Pancreas (tissue), 10 donors: ENCODE measurements at regions not wholly inside any gene's neighbourhood (a gene's known extent, or its start where the extent isn't known, plus 50 kb on each side); places are given as distances from the start of the nearest gene placed in this dataset.
A peak's percentile ranks its signal among the peaks of the same experiment; 100 is the strongest.

Experiments used
- ATAC-seq, 4 donors: fragments of 200-7000 bp; cut with Tn5 transposase; one replicate each; pipeline versions ENCODE4 v1.8.0 to v1.9.1; 2020; ENCODE audit warnings: mild to moderate bottlenecking in 4 of 4, moderate library complexity in 4 of 4
- DNase-seq, 6 donors: peaks; one replicate each; pipeline ENCODE4 v3.0.0-alpha.2; 2020
- FAIRE-seq: peaks from 2 replicates; lab custom pipeline; 2012; peaks lifted over from hg19 to GRCh38; lab: Jason Lieb, UNC
- H3K27ac ChIP-seq, 4 donors: fragments of 200-600 bp; sonication (generic); 1 replicate in 3 of 4; 2 replicates in 1 of 4; pipeline versions ENCODE4 v1.5.0 to v1.8.0; 2020
- H3K27me3 ChIP-seq, 4 donors: fragments of 200-600 bp; one replicate each; pipeline ENCODE4 v1.8.0; 2021
- H3K36me3 ChIP-seq, 3 donors: fragments of 200-600 bp; sonication (generic) in 1 of 3; one replicate each; pipeline versions ENCODE4 v1.5.0 to v1.8.0; 2020 to 2021
- H3K4me1 ChIP-seq, 3 donors: fragments of 200-600 bp; one replicate each; pipeline ENCODE4 v1.8.0; 2021
- H3K4me3 ChIP-seq, 4 donors: fragments of 200-600 bp; sonication (generic) in 2 of 4; one replicate each; pipeline versions ENCODE4 v1.5.0 to v1.8.0; 2020 to 2021
- H3K9me3 ChIP-seq, 4 donors: fragments of 200-600 bp; one replicate each; pipeline ENCODE4 v1.8.0; 2021
- WGBS, 2 donors: extraction: QIAGEN DNeasy Blood & Tissue Kit; methylation state at CpG; one replicate each; pipeline ENCODE4 v1.1.7; 2013; 5-methylcytosine and 5-hydroxymethylcytosine counted together
- intact Hi-C, 3 donors: fragments of 100-400 bp; cut with DNase I; formaldehyde crosslinking; loops; one replicate each; pipeline versions ENCODE4 v1.11.1 to v1.14.2; 2022
- TF ChIP-seq, protein P1 (sequence below), 4 donors: fragments of 200-600 bp; sonication (generic) in 3 of 4; IDR thresholded peaks; one replicate each; pipeline versions ENCODE4 v1.5.0 to v1.8.0; 2021; ENCODE audit warnings: antibody characterized with exemption in 4 of 4
- donor health status: healthy with polysubstance abuse.
- donor health status: DM: no; HTN: no; CAD: no; lungs with moderate emphysema.
- donor health status: DM: no; HTN: no; CAD: no.
- donor health status: control.
- donor health status: control.
- donor health status: Bipolar disorder and iron deficiency.
- donor health status: DM: yes; HTN: yes; CAD: no.
- donor health status: DM: no; HTN: no; CAD: no.
- donor health status: DM: no; HTN: no; CAD: no.
- donor health status: DM: yes; HTN: yes; CAD: no.

DNA sequence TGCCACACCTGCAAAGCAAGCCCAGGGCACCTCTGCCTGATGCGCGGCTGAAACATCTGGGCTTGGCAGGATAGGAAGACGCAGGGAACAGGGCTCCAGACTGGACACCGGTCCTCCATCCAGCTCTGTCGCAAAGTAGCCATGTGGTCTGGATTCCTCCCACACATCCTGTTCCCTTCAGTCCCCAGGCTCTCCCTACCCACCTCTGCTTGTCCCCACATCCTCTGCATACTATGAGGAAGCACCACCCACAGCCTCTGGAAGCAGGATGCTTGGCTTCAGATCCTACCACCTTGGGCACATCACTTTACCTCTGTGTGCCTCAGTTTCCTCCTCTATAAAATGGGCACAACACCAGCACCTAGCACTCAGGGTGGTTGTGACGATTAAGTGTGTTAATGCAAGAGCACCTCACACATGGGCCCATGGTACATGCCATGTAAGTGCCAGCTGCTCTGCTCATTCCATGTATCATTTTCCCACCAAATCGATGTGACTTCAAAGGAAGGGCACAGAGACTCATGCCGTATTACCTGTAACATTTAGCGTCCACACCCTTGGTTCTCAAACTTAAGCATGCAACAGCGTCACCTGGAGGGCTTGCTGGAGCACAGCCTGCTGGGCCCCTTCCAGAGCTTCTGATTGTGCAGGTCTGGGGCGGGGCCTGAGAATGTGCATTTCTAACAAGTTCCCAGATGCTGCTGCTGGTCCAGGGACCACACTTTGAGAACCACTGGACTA is 138.6 kb upstream of the SDK2 start:
- 53 to 60% methylated on average over 11 of the region's 11 CpGs for WGBS, 2 donors
- no peaks in the 10 kb centered on the region for H3K4me1 ChIP-seq
- ATAC-seq, result no peak
- no peaks in the 10 kb centered on the region for H3K27me3 ChIP-seq
- H3K9me3 ChIP-seq, result no peaks in the 10 kb centered on the region
- no peak for FAIRE-seq
- no peak overlapping the region for H3K4me3 ChIP-seq
- no peak for DNase-seq
- no peaks in the 10 kb centered on the region for H3K36me3 ChIP-seq
- TF ChIP-seq, protein P1, sequence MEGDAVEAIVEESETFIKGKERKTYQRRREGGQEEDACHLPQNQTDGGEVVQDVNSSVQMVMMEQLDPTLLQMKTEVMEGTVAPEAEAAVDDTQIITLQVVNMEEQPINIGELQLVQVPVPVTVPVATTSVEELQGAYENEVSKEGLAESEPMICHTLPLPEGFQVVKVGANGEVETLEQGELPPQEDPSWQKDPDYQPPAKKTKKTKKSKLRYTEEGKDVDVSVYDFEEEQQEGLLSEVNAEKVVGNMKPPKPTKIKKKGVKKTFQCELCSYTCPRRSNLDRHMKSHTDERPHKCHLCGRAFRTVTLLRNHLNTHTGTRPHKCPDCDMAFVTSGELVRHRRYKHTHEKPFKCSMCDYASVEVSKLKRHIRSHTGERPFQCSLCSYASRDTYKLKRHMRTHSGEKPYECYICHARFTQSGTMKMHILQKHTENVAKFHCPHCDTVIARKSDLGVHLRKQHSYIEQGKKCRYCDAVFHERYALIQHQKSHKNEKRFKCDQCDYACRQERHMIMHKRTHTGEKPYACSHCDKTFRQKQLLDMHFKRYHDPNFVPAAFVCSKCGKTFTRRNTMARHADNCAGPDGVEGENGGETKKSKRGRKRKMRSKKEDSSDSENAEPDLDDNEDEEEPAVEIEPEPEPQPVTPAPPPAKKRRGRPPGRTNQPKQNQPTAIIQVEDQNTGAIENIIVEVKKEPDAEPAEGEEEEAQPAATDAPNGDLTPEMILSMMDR (IDR thresholded peaks at IDR 0.05), result no peak
- intact Hi-C loops, result no loop called here
- H3K27ac ChIP-seq, result no peak overlapping the region

DNA sequence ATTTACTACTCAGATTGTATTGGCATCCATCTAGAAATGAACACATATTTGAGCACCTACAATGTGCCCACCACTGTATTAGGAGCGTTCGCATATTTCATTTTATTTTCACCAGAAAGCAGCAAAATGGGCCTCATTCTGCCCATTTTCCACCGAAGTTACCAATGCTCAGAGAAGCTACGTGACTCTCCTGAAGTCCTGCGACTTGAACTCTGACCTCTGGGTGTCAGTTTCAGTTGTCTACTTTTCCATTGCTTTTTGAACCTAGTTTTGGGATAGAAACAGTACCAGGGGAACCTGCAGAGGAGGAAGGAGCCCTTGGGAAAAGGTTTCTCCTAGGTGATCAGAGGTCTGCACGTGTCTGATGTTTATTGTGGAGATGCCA is 139.1 kb upstream of the SDK2 start:
- WGBS, 2 donors, result 46 to 51% methylated on average over 6 of the region's 6 CpGs

DNA sequence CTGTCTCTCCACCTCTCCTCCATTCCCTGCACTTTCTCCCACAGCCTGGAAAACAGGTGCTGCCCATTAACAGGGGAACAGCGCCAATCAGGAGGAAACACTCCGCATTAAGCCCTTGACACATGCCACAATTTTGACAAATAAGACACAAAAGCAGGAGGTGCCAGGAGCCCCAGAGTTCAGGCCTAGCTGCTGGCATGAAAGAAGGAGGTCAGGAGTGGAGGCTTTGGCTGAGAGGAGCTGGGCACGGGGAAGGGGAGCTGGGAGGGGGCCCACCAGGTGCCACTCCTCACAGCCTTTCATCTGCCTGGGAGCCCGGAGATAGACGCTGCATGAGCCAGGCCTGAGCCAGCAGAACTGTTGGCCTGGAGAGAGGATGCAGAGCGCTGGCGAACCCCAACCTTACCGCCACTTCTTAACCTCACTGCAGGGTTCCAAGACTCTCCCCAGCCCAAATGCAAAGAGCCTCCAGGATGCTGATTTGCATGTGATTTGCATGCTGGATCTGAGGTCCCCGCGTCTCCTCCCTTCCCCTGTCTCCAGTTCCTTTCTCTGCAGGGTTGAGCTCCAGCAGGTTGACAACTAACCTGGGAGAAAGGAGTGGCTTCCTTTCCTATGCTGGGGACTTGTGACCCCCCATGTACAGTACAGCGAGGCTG is 139.8 kb upstream of the SDK2 start:
- Histone ChIP-seq H3K9me3 (no peaks in the 10 kb centered on the region), H3K4me1 (no peaks in the 10 kb centered on the region), H3K27ac (no peak overlapping the region), H3K4me3 (no peak overlapping the region), H3K27me3 (no peaks in the 10 kb centered on the region), H3K36me3 (no peaks in the 10 kb centered on the region)
- TF ChIP-seq, protein P1 (IDR thresholded peaks at IDR 0.05), result no peak
- no peak for FAIRE-seq
- ATAC-seq, result no peak
- peak in 1 of 6 donors; percentile 14 for DNase-seq
- intact Hi-C loops, result no loop called here
- WGBS, 2 donors, result 47 to 58% methylated on average over 11 of the region's 11 CpGs

More for the DNA sequence above, 139.1 kb upstream of the SDK2 start:
- no peak overlapping the region for H3K27ac ChIP-seq
- DNase-seq (no peak), ATAC-seq (no peak), FAIRE-seq (no peak)
- H3K36me3 ChIP-seq, result no peaks in the 10 kb centered on the region
- TF ChIP-seq, protein P1 (IDR thresholded peaks at IDR 0.05), result no peak
- intact Hi-C loops, result no loop called here
- no peaks in the 10 kb centered on the region for H3K27me3 ChIP-seq
- no peaks in the 10 kb centered on the region for H3K9me3 ChIP-seq
- no peaks in the 10 kb centered on the region for H3K4me1 ChIP-seq
- H3K4me3 ChIP-seq, result no peak overlapping the region

DNA sequence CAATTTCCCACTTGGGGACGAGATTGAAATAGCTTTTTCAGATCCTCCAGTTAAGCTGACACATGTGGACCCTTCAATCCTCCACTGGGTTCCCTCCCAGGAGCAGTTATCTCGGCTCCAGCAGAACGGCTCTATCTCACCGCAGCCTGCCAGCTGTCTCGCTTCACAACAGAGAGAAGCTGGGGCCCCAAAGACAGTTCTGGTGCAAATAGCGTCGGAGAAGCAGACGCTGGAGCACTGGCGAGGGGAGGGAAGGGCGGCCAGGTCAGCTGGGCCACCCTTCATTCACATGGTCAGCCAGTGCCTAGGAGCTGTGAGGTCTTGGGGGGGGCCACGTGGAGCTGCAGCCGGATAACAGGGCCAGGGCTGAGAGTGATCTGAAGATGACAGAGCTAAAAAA is 141.3 kb upstream of the SDK2 start:
- Histone ChIP-seq H3K4me3 (no peak overlapping the region), H3K27me3 (no peaks in the 10 kb centered on the region), H3K27ac (no peak overlapping the region), H3K9me3 (no peaks in the 10 kb centered on the region), H3K4me1 (no peaks in the 10 kb centered on the region), H3K36me3 (no peaks in the 10 kb centered on the region)
- 24 to 34% methylated on average over 12 of the region's 12 CpGs for WGBS, 2 donors
- FAIRE-seq (no peak), DNase-seq (peak in 1 of 6 donors; percentile 42), ATAC-seq (no peak)
- TF ChIP-seq, protein P1 (IDR thresholded peaks at IDR 0.05), result no peak
- intact Hi-C loops, result no loop called here
